Lower lobe of right lung (tissue), 2 donors: ENCODE measurements at regions not wholly inside any gene's neighbourhood (a gene's known extent, or its start where the extent isn't known, plus 50 kb on each side); places are given as distances from the start of the nearest gene placed in this dataset.

Source experiments
- ATAC-seq, 2 donors: fragments of 200-7000 bp; cut with Tn5 transposase; one replicate each; pipeline ENCODE4 v1.9.1; 2020 to 2022; ENCODE audit warnings: mild to moderate bottlenecking in 2 of 2, moderate library complexity in 2 of 2
- DNase-seq: peaks from one replicate; pipeline ENCODE4 v3.0.0-alpha.2; 2020
- H3K27ac ChIP-seq: fragments of 200-600 bp; one replicate; pipeline ENCODE4 v1.8.0; 2022
- H3K27me3 ChIP-seq: fragments of 200-600 bp; one replicate; pipeline ENCODE4 v1.8.0; 2022; ENCODE audit warnings: low read depth
- H3K36me3 ChIP-seq: fragments of 200-600 bp; one replicate; pipeline ENCODE4 v1.8.0; 2022; ENCODE audit warnings: mild to moderate bottlenecking
- H3K4me1 ChIP-seq: fragments of 200-600 bp; one replicate; pipeline ENCODE4 v1.8.0; 2022
- H3K4me3 ChIP-seq: fragments of 200-600 bp; one replicate; pipeline ENCODE4 v1.8.0; 2022; ENCODE audit warnings: mild to moderate bottlenecking
- H3K9me3 ChIP-seq: fragments of 200-600 bp; one replicate; pipeline ENCODE4 v1.8.0; 2022
- intact Hi-C: fragments of 100-400 bp; cut with DNase I; formaldehyde crosslinking; loops from one replicate; pipeline ENCODE4 v1.11.0; 2022
- TF ChIP-seq, protein P1 (sequence below): fragments of 200-600 bp; IDR thresholded peaks from one replicate; pipeline ENCODE4 v1.8.0; 2022; ENCODE audit warnings: antibody characterized with exemption, mild to moderate bottlenecking
- donor health status: DM: no; HTN: yes; CAD: no; lungs with severe emphysema.

DNA sequence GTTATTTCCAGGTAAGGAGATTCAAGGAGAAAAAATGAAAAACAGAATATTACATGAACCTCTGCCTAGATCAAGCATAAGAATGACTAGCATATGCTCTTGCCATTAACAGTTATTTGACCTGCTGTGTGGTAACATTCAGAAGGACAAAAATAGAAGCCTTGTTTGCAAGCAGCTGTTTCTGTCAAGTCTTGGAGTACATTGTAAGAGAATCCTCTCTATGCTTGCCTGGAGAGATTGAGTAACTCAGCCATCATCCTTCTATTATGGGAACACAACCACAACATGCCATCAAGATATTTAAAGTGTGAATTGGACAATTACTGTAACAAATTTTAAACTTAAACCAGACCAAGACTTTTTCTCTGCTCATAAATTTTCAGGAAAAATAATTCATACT is 1054.4 kb downstream of the NLGN4Y start:
- Histone ChIP-seq H3K4me1 (no peaks in the 10 kb centered on the region), H3K27ac (no peak overlapping the region), H3K27me3 (no peaks in the 10 kb centered on the region), H3K4me3 (no peak overlapping the region), H3K9me3 (no peaks in the 10 kb centered on the region), H3K36me3 (no peaks in the 10 kb centered on the region)
- DNase-seq (no peak), ATAC-seq (no peak)
- intact Hi-C loops, result no loop called here
- TF ChIP-seq, protein P1, sequence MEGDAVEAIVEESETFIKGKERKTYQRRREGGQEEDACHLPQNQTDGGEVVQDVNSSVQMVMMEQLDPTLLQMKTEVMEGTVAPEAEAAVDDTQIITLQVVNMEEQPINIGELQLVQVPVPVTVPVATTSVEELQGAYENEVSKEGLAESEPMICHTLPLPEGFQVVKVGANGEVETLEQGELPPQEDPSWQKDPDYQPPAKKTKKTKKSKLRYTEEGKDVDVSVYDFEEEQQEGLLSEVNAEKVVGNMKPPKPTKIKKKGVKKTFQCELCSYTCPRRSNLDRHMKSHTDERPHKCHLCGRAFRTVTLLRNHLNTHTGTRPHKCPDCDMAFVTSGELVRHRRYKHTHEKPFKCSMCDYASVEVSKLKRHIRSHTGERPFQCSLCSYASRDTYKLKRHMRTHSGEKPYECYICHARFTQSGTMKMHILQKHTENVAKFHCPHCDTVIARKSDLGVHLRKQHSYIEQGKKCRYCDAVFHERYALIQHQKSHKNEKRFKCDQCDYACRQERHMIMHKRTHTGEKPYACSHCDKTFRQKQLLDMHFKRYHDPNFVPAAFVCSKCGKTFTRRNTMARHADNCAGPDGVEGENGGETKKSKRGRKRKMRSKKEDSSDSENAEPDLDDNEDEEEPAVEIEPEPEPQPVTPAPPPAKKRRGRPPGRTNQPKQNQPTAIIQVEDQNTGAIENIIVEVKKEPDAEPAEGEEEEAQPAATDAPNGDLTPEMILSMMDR, result no peak

DNA sequence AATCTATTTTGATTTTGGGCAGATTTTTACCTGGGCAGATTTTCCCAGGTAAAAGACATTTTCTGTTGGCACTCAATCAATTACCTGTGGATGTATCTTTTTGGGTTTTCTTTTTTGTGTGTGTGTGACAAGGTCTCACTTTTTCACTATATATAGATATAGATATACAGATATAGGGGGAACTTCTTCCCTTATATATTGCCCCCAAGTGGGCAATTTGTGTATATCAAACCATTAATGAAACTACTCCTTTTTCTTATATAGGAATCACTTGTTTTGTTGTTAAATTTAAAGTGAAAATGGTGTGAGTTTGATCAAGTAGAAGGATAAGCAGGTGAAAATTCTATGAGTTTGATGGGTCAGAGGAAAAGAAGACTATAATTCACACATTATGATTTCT is 1054.9 kb downstream of the NLGN4Y start:
- Histone ChIP-seq H3K4me3 (no peak overlapping the region), H3K36me3 (no peaks in the 10 kb centered on the region), H3K4me1 (no peaks in the 10 kb centered on the region), H3K9me3 (no peaks in the 10 kb centered on the region), H3K27me3 (no peaks in the 10 kb centered on the region), H3K27ac (no peak overlapping the region)
- ATAC-seq (no peak), DNase-seq (no peak)
- TF ChIP-seq, protein P1, result no peak
- intact Hi-C loops, result no loop called here

DNA sequence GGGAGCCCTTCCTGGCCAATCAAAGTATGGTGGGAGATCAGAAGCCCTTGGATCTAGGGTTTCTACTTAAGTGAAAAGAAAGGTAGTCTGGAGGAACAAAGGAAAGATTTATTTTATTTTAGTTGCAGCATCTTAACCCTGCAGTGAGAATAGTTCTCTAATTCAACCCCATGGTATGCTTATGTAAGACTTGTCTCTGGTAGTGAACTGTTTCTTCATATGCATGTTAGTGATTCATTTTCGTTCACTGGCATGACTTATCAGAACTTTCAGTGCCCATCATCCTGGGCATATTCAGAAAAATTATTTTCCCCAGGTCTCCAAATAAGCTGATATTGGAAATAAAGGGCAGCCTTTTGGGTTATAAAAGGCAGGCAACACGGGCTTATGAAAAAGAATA is 1058.8 kb downstream of the NLGN4Y start:
- DNase-seq (no peak), ATAC-seq (no peak)
- H3K27me3 ChIP-seq, result no peaks in the 10 kb centered on the region
- intact Hi-C loops, result no loop called here
- no peaks in the 10 kb centered on the region for H3K9me3 ChIP-seq
- H3K4me1 ChIP-seq, result no peaks in the 10 kb centered on the region
- TF ChIP-seq, protein P1, result no peak
- H3K4me3 ChIP-seq, result no peak overlapping the region
- H3K27ac ChIP-seq, result no peak overlapping the region
- no peaks in the 10 kb centered on the region for H3K36me3 ChIP-seq

- Histone ChIP-seq H3K4me1 (no peaks in the 10 kb centered on the region), H3K27me3 (no peaks in the 10 kb centered on the region), H3K36me3 (no peaks in the 10 kb centered on the region), H3K27ac (no peak overlapping the region), H3K4me3 (no peak overlapping the region), H3K9me3 (no peaks in the 10 kb centered on the region)
- ATAC-seq (no peak), DNase-seq (no peak)
- TF ChIP-seq, protein P1, result no peak
- intact Hi-C loops, result no loop called here
Observed at GRCh38 chrY:15592957-15593356, 1068.6 kb downstream of the NLGN4Y start.

GRCh38 chrY:15593476-15594160 is 1069.3 kb downstream of the NLGN4Y start:
- Histone ChIP-seq H3K36me3 (no peaks in the 10 kb centered on the region), H3K4me3 (no peak overlapping the region), H3K9me3 (no peaks in the 10 kb centered on the region), H3K27me3 (no peaks in the 10 kb centered on the region), H3K27ac (no peak overlapping the region), H3K4me1 (no peaks in the 10 kb centered on the region)
- intact Hi-C loops, result no loop called here
- TF ChIP-seq, protein P1, result no peak
- ATAC-seq, result no peak
- no peak for DNase-seq
